K562 (cell line): ENCODE measurements at regions not wholly inside any gene's neighbourhood (a gene's known extent, or its start where the extent isn't known, plus 50 kb on each side); places are given as distances from the start of the nearest gene placed in this dataset.

Experiments
- GATAD2A ChIP-seq: fragments of 450-650 bp; IDR thresholded peaks from 2 replicates; pipeline ENCODE4 v1.6.1; 2017
- POLR2A ChIP-seq: fragments of 450-650 bp; conservative IDR thresholded peaks from 2 replicates; pipeline ENCODE4 v1.6.1; 2016
- RAD51 ChIP-seq: fragments of 450-650 bp; IDR thresholded peaks from 2 replicates; pipeline ENCODE4 v1.7.1; 2016; ENCODE audit warnings: low read depth, mild to moderate bottlenecking, borderline replicate concordance
- STAG1 ChIP-seq: sonication (generic); formaldehyde crosslinking; IDR thresholded peaks from 2 replicates; pipeline ENCODE4 v1.5.0; 2020; ENCODE audit warnings: missing genetic modification reagents, borderline replicate concordance
- TF ChIP-seq, protein P1 (sequence below): fragments of 450-650 bp; IDR thresholded peaks from one replicate; pipeline ENCODE4 v1.6.1; 2018; ENCODE audit warnings: mild to moderate bottlenecking, moderate library complexity; ENCODE audit not compliant: partially characterized antibody

DNA sequence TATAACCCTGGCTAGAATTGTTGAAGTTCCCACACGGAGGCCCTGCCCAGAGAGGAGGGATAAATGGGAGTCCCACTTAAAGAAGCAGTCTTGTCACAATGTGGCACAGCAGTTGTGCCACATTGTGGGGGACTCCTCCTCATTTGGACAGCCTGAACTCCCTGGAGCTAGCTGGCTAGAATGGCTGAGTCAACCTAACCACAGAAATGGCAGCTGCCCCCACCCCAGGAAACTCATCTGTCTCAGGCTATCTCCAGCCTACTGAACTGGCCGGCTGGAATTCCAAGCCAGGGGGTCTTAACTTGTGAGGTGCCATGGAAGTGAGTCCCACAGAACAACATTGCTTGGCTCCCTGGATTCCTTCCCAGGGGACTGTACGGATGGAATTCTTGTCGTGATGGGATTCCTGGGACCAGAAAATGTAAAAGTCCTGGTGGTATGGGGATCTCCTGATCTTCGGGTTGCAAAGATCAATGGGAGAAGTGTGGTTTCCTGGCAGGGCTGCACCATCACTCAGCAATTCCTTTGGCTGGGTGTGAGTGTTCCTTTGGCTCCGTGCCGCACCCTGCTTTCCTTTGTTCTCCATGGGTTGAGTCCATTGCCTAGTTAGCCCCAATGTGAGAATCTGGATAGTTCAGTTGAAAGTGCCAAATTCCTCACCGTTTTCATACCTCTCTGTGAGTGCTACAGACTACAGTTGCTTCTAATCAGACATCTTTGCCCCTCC is 791.2 kb upstream of the FAT3 start:
- no peak for TF ChIP-seq STAG1 (CRISPR knock-in tag)
- no peak for TF ChIP-seq GATAD2A
- no peak for TF ChIP-seq RAD51
- TF ChIP-seq, protein P1, sequence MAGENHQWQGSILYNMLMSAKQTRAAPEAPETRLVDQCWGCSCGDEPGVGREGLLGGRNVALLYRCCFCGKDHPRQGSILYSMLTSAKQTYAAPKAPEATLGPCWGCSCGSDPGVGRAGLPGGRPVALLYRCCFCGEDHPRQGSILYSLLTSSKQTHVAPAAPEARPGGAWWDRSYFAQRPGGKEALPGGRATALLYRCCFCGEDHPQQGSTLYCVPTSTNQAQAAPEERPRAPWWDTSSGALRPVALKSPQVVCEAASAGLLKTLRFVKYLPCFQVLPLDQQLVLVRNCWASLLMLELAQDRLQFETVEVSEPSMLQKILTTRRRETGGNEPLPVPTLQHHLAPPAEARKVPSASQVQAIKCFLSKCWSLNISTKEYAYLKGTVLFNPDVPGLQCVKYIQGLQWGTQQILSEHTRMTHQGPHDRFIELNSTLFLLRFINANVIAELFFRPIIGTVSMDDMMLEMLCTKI, result no peak
- no peak for TF ChIP-seq POLR2A
